ENCODE measurements at regions not wholly inside any gene's neighbourhood (a gene's known extent, or its start where the extent isn't known, plus 50 kb on each side); places are given as distances from the start of the nearest gene placed in this dataset.

- intact Hi-C loops (cut with micrococcal nuclease), result no loop called here
- DNase-seq, result no peak
- ATAC-seq, result no peak
Measured at GRCh38 chr5:175803736-175804454, 67.5 kb upstream of the CPLX2 start.

DNA sequence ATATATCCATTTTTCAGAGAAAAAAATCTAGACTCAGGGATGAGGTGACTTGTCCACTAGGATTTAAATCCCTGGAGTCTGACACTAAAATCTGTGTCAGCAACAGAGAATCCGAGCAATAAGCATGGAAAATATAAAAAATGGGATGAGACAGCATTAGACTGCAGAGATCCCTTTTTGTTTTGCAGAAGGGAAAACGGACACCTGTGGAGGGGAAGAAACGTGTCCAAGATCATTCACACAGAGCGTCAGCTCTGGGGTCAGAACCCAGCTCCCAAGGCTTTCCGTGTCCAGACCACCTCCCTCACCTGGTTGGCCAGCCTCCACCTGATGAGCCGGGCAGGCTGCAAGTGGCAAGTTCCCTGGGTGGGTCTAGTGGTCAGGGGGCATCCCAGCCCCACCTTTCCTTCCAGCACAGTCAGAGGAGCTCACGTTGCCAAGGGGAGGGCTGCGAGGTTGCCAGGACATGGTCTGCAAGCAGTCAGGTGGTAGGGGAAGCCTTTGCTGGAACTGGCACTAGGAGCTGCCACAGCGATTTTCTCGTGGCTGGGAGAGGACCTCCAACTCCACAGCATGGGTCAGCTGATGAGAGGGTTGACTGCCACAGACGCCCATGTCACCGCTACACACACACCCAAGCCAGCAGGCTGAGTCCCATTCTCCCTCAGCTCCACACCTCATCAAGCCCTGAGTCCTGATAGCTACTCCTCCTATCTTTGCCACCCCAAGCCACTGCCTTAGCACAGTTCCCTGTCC is 65.9 kb upstream of the CPLX2 start:
- no peak for ATAC-seq
- intact Hi-C loops (cut with micrococcal nuclease), result no loop called here

DNA sequence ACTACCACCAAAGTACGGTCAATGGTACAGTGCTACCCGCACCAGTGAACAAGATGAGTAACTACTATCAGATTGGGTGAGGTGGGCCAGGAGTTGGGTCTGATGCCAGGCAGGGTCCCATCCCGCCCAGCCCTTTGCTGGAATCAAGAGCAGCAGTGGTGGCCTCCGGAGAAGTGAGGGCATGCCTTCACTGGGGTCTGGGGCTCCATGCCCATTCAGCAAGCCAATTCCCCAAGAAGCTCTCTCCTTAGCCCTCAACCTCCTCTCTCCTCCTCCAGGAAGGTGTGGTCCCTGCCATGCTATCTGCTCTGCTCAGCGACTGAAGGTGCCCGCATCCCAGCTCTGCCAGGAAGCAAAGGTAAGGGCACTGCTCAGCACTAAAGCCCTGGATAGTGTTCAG is 62.7 kb upstream of the CPLX2 start:
- ATAC-seq (no peak), DNase-seq (no peak)
- intact Hi-C loops (cut with micrococcal nuclease), result no loop called here

More for the DNA sequence above, 65.9 kb upstream of the CPLX2 start:
- no peak for DNase-seq

- DNase-seq, result no peak
Measured at GRCh38 chr5:175809531-175810121, 61.8 kb upstream of the CPLX2 start.

DNA sequence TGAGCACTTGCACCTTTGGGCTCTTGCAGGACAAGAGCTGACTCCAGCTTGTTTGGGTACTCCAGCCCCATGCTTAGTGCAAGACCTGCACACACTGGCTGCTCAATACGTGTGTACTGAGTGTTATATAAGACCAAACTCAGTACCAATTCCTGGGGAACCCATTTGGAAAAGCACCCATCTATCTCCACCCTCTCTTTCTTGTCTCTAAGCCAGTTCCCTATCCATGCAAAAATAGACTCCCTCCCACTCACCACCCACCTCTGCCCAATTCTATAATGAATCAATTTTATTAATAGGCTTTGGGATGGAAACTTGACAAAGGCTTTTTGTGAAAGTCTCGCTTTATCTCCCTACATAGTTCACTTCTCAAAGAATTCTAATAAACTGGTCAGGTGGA is 60.9 kb upstream of the CPLX2 start:
- no peak for DNase-seq
- intact Hi-C loops (cut with micrococcal nuclease), result no loop called here
- no peak for ATAC-seq

More at GRCh38 chr5:175809531-175810121, 61.8 kb upstream of the CPLX2 start:
- no peak for ATAC-seq
- intact Hi-C loops (cut with micrococcal nuclease), result no loop called here

- ATAC-seq (no peak), DNase-seq (no peak)
- intact Hi-C loops (cut with micrococcal nuclease), result no loop called here
Measured at GRCh38 chr5:175811589-175811988, 59.8 kb upstream of the CPLX2 start.

DNA sequence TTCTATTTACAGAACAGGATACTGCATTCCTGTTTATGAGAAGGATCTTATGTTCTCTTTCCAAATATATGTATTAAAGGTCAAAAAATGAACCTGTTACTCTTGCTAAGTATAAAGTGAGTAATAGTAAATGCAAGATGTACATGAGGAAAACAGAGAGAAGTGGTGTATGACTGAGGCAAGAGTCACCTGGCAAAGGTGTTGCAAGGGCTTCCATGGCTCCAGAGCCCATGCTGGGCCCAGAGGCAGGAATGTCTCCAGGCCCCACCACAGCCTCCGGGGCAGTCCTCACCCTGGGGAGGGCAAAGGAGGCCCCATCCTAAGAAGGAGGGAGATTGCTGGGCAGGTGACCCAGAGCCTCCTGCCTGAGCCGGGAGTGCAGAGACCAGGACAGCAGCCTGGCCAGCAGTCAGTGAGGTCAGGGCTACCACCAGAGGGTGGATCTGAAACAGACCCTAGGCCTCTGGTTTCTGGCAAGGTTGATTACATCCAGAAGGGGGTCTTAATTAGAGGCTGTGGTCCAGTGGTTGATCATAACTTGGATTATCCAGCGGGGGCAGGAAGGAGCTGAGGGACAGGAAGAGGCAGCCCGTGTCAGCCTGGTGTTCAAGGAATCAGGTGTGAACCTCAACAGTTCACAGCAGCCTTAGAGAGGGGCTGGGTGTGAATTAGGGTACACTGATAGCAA is 57.3 kb upstream of the CPLX2 start:
- DNase-seq (no peak), ATAC-seq (no peak)
- intact Hi-C loops (cut with micrococcal nuclease), result no loop called here

DNA sequence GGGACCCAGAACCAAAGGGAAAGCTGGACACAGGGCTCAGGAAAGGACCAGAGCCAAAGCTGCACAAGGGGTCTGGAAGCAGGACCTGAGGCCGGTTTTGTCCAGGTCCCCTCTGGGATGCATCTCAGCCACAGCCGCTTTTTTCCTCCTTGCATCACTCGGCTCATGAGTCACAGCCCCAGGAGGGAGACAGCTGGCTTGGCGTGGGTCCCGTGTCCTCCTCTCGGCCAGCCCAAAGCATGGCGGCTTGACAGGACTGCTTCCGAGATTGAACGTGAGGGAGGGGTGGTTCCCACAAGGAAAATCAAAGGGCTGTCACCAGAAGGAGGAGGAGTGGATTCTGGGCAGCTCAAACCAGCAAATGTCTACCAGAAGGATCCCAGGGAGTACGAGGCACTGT is 56.7 kb upstream of the CPLX2 start:
- ATAC-seq, result no peak
- DNase-seq, result no peak
- intact Hi-C loops (cut with micrococcal nuclease), result no loop called here

GRCh38 chr5:175815126-175815913 is 56.1 kb upstream of the CPLX2 start:
- no peak for DNase-seq
- no peak for ATAC-seq
- intact Hi-C loops (cut with micrococcal nuclease), result no loop called here

DNA sequence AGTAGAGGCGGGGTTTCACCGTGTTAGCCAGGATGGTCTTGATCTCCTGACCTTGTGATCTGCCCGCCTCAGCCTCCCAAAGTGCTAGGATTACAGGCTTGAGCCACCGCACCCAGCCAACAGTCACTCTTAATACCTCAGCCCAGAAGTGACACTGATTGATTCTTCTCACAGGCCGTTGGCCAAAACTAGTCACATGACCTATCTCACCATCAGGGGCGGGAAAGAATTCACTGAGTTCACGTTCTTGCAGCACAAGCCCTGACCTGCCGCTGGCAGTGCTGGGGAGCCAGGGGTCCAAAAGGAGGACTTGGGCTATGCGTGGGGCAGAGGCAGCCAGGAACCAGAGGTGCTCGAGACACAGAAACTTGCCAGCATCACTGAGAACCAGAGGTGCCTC is 55.0 kb upstream of the CPLX2 start:
- ATAC-seq, result no peak
- intact Hi-C loops (cut with micrococcal nuclease), result no loop called here
- DNase-seq, result no peak

GRCh38 chr5:175819090-175819425 is 52.3 kb upstream of the CPLX2 start:
- ATAC-seq (no peak), DNase-seq (no peak)
- intact Hi-C loops (cut with micrococcal nuclease), result no loop called here

GRCh38 chr5:175820230-175820629 is 51.1 kb upstream of the CPLX2 start:
- ATAC-seq (no peak), DNase-seq (no peak)
- intact Hi-C loops (cut with micrococcal nuclease), result no loop called here
